Endothelial cell of umbilical vein (primary cell): ENCODE measurements at regions not wholly inside any gene's neighbourhood (a gene's known extent, or its start where the extent isn't known, plus 50 kb on each side); places are given as distances from the start of the nearest gene placed in this dataset.

Experiments used
- MYC ChIP-seq: IDR thresholded peaks from one replicate; pipeline ENCODE4 v1.6.1; 2011; ENCODE audit warnings: mild to moderate bottlenecking, low read depth, low read length
- POLR2A ChIP-seq: IDR thresholded peaks from 2 replicates; pipeline ENCODE4 v1.6.1; 2012; ENCODE audit warnings: low read depth, mild to moderate bottlenecking, control low read depth, low read length
- POLR2AphosphoS5 ChIP-seq: IDR thresholded peaks from 2 replicates; pipeline ENCODE4 v1.6.1; 2012; ENCODE audit warnings: low read depth, mild to moderate bottlenecking, control low read depth, low read length, moderate library complexity; ENCODE audit not compliant: insufficient read depth
- TF ChIP-seq, protein P1 (sequence below), 2 donors: IDR thresholded peaks; 1 replicate in 1 of 2; 2 replicates in 1 of 2; pipeline ENCODE4 v1.5.1; 2011; ENCODE audit warnings: low read length in 2 of 2, mild to moderate bottlenecking in 2 of 2, moderate library complexity in 2 of 2, control low read depth in 1 of 2, inconsistent platforms in 1 of 2, low read depth in 1 of 2; ENCODE audit not compliant: insufficient read depth in 1 of 2; ENCODE audit errors: extremely low read depth in 1 of 2

DNA sequence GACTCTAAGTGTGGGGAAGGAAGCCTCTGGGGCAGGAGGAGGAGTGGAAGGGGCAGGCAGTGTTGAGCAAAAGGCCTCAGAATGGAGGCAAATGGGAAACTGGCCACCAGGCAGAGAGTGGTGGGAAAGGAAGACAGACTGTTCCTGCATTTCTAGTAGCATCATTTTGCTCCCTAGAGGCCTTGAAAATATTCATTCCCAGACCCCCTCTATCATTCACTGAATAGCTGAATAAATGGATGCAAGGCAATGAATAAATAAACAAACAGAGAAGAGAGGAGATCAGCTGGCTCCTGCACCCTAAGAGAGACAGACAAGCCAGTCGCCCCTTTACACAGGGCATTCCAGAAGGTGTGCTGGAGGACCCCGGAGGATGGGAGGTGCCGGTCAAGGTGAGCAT, 511.9 kb downstream of the BCOR start:
- TF ChIP-seq, protein P1, sequence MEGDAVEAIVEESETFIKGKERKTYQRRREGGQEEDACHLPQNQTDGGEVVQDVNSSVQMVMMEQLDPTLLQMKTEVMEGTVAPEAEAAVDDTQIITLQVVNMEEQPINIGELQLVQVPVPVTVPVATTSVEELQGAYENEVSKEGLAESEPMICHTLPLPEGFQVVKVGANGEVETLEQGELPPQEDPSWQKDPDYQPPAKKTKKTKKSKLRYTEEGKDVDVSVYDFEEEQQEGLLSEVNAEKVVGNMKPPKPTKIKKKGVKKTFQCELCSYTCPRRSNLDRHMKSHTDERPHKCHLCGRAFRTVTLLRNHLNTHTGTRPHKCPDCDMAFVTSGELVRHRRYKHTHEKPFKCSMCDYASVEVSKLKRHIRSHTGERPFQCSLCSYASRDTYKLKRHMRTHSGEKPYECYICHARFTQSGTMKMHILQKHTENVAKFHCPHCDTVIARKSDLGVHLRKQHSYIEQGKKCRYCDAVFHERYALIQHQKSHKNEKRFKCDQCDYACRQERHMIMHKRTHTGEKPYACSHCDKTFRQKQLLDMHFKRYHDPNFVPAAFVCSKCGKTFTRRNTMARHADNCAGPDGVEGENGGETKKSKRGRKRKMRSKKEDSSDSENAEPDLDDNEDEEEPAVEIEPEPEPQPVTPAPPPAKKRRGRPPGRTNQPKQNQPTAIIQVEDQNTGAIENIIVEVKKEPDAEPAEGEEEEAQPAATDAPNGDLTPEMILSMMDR (IDR thresholded peaks at IDR 0.05; ENCODE audit: extremely low read depth in 1 of 2, insufficient read depth in 1 of 2, low read depth in 1 of 2, low read length in 2 of 2), result no peak
- TF ChIP-seq POLR2A (no peak), POLR2AphosphoS5 (no peak), MYC (no peak)
